ENCODE measurements at regions not wholly inside any gene's neighbourhood (a gene's known extent, or its start where the extent isn't known, plus 50 kb on each side); places are given as distances from the start of the nearest gene placed in this dataset.
"Not testable (repeated sequence)": the region's sequence is repeated elsewhere in the genome, so short reads cannot be mapped to it uniquely, and the experiment has no call there.

DNA sequence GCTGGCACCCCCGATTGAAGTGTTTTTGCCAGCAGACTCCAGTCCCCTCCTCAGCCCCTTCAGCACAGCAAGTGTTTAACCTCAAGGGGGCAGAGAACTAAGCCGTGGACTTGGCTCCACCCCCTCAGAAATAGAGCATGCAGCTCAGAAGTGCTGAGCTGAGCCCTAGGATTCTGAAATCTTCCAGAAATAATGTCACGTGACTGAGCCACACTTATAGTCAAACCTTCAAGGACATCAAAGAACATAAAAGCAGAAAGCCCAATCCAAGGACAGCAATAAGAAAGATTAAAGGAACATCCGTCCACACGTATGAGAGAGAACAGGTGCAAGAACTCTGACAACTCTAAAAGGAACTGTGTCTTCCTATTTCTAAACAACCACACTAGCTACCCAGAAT lies 317.7 kb upstream of the LRFN5 start:
- DNase-seq (ENCODE audit: low read depth in 2 of 2) = no peak

DNA sequence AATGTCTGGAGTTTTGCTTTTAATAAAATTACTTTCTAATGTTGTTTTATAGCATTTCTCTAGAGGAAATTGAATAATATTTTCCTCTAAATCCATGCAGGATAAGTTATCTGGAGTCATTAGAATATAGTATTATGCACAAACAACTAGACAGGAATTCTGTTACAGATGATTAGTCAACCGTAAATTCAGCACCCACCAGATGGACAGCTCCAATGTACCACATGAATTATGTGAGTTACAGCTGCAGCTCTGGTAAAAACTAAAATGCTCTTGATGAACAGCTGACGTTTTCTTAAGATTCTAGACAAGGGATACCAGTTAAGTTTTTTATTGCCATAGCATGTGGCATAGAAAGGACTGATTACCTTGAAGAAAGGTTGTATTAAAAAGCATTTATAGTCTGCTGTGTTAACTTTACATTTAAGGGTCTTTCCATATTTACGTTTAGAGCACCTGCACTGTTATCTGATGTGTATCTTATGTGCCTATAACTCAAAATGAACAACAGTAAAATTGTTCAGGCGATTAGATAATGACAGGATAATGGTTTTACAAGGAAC lies 321.4 kb upstream of the LRFN5 start:
- no peak for DNase-seq (ENCODE audit: low read depth in 2 of 2)

DNA sequence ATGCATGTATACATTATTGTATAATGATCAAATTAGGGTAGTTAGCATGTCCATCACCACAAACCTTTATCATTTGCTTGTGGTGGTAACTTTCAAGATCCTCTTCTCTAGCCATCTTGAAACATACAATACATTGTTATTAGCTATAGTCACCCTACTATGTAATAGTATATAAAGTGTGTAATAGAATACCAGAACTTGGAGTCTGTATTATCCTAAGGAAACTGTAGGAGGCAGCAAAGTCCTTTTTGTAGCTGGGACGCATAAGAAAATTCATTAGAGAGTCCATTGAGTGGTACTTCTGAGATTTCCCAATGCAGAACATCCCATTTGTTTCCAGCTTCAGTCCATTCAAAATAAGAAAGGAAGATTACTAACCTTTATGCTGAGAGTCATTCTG lies 325.9 kb upstream of the LRFN5 start:
- no peak for DNase-seq (ENCODE audit: low read depth in 2 of 2)

DNA sequence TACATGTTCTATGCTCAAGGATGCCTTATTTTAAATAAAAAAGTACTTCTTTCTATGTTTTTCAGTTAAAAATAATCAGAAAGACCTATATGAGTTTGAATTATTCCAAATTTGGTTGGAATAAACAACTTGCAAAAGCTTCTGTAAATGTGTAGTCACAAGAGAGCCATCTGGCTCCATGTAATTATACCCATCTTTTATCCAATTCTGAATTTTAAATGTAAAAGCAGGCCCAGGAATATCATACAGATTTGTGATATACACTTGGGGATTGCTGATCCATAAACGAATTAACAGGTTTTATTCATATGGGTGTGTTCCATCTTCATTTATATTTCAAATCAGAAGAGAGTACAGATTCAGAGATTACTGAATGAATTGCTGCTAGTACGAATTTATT lies 329.2 kb upstream of the LRFN5 start:
- no peak for DNase-seq (ENCODE audit: low read depth in 2 of 2)

DNA sequence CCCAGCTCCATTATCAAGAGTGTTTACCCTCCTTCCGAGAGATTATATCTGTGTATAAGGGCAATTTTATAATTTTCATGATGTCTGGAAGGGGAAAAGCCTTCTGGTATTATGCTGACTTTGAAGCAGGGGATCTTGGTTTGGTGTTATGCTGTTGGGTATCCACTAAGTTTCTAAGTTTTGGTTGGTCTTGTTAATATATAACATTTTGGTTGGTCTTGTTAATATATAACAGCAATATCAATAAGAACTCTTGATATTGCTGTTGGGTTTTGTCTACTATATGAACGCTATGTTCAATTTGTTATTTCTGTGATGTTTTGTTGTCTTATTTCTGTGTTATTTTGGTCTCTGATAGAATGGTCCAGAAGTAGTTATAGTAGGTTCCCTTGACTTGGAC lies 349.2 kb upstream of the LRFN5 start:
- DNase-seq (ENCODE audit: low read depth in 2 of 2) = no peak

DNA sequence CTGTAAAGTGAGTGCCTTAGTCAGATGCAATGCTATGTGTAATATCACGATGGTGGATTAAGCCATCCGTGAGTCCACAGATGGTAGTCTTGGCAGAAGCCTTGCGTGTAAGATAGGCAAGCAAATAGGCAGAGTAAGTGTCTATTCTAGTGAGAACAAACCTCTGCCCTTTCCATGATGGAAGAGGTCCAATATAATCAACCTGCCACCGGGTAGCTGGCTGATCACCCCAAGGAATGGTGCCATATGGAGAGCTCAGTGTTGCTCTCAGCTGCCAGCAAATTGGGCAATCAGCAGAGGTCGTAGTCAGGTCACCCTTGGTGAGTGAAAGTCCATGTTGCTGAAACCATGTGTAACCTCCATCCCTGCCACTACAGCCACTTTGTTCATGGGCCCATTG lies 371.2 kb upstream of the LRFN5 start:
- no peak for DNase-seq (ENCODE audit: low read depth in 2 of 2)

DNA sequence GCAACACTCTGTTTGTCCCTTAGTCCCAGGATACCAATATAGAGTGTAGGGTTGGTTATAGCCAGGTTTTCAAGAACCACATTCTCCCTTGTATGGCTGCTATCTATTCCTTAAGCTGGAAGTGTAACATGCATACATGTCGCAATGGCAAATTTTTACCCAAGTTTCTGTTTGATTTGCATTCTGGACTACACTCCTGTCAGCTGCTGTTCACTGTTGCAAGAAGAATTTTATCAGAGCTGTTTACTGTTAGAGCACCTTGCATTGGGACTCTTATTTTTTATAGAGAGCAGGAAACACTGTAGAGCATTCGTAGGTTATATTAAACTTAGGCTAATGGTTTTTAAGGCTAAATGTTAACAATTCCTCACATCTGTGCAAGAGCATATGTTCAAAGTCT lies 376.0 kb upstream of the LRFN5 start:
- DNase-seq (ENCODE audit: low read depth in 2 of 2) = no peak

DNA sequence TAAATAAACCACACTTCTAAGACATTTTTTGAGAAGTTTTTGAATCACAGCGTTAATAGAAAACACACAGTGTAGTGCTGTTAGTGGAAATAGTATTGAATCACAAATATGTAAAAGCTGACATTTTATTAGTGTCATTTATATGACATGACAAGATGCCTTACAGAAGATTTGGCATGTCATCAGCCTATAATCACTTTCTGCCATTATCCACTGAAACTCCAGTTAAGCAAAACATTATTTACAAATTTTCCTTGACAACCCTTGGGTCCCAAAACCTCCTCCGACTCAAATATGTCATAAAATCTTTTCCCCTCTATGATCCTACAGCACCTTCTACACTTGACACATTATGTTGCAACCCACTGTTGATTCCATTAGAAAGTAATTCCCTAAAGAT lies 376.9 kb upstream of the LRFN5 start:
- DNase-seq (ENCODE audit: low read depth in 2 of 2) = no peak

DNA sequence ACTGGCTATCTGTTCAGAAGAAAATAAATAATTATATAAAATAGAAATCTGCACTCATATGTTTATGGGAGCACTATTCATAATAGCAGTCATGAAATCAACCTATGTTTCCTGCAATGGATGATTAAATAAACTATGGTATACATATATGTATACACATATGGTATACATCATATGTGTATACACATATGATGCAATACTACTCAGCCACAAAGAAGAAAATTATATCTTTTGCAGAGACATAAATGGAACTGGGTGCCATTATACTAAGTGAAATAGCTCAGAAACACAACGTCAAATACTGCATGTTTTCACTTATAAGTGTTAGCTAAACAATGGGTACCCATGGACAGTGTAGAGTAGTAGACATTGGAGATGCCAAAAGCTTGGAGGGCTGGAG lies 381.2 kb upstream of the LRFN5 start:
- no peak for DNase-seq (ENCODE audit: low read depth in 2 of 2)

DNA sequence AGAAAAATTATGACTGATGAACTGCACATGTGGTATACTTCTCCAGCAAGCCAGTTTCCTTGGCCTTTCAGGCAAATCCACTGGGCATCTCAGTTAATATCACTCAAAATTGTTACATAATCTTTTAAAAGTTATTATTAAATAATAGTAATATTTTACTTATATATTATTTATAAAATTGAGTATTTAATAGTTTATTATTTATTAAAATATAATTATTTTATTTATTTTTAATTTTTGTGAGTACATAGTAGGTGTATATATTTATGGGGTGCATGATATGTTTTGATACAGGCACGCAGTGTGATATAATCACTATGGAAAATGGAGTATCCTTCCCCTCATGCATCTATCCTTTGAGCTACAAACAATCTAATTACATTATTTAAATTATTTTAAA lies 384.1 kb upstream of the LRFN5 start:
- DNase-seq (ENCODE audit: low read depth in 2 of 2) = no peak

DNA sequence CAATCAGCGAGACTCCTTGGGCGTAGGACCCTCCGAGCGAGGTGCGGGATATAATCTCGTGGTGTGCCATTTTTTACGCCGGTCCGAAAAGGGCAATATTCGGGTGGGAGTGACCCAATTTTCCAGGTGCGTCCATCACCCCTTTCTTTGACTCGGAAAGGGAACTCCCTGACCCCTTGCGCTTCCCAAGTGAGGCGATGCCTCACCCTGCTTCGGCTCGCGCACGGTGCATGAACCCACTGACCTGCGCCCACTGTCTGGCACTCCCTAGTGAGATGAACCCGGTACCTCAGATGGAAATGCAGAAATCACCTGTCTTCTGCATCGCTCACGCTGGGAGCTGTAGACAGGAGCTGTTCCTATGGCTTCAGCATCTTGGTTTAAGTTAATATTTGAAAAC lies 391.7 kb upstream of the LRFN5 start:
- not testable (repeated sequence) for DNase-seq (ENCODE audit: low read depth in 2 of 2)

DNA sequence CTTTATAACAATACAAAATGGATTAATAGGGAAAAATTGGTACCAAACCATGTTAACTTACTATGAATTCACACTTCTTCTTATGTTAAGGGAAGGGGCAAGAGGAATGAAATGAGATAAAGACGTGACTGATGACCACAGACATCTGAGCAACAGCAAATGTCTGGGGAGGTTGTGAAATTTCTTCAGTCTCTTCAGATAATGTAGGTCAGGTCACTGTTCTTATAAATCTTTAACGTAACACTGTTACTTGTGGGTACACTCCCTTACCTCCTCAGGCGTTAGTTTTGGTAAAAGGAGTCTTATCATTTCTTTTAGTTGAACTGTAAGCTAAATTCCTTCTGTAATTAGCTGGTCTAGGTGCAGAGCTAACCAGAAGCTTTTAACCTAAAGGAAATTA lies 405.0 kb upstream of the LRFN5 start:
- no peak for DNase-seq (ENCODE audit: low read depth in 2 of 2)

DNA sequence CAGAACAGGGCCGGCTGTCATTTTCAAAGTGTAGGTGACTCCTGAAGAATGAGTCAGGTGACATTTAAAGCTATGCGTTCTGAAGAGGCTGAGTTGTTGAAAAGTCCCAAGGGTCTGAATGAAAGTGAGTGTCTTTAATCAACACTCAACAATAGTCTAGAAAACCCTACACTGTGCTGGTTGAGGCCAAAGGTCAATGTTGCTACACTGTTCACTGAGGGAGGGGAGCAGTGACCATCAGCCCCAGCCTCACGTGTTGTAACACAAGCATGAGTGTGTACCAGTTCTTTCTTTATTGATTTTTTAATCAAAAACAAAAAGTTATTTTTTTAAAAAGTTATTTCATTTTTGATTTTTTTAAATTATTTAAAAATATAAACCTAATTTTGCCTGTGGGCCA lies 418.8 kb upstream of the LRFN5 start:
- no peak for DNase-seq (ENCODE audit: low read depth in 2 of 2)

DNA sequence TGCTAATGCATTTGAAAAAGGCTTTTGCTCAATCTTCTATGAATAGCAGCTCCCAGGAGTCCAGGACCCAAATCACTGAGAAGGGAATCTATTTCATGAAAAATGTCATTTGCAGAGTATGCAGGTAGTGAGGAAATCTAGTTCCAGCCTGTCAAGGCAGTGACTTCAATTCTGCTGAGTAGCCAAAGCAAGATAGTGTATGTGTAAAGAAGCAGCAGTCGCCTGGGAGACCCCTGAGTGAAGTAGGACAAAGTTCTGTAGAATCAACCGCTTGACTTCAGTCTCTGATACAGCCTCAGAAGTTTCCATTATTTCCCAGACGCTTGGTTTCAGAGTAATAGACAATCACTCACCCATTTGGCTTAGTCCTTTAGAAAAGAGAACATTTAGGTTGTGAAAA lies 435.6 kb upstream of the LRFN5 start:
- no peak for DNase-seq (ENCODE audit: low read depth in 2 of 2)

DNA sequence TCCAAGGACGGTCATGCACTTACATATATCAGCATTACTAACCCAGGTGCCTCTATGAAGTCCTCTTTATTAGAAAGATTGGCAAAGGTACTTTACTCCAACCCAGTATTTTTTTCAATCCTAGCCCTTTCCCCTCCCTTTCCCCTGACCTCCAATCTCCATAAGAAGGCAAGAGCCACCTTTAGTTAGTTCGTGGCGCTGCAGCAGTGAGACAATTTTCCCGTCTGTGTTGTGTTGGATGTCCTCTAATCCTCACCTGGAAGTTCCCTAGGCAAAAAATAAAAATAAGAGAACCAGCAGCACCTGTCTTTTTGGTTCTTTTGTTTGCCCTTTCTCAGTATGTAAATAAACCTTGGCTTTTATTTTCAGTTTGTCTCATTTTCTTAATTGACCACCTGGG lies 439.6 kb upstream of the LRFN5 start:
- DNase-seq (ENCODE audit: low read depth in 2 of 2) = no peak

DNA sequence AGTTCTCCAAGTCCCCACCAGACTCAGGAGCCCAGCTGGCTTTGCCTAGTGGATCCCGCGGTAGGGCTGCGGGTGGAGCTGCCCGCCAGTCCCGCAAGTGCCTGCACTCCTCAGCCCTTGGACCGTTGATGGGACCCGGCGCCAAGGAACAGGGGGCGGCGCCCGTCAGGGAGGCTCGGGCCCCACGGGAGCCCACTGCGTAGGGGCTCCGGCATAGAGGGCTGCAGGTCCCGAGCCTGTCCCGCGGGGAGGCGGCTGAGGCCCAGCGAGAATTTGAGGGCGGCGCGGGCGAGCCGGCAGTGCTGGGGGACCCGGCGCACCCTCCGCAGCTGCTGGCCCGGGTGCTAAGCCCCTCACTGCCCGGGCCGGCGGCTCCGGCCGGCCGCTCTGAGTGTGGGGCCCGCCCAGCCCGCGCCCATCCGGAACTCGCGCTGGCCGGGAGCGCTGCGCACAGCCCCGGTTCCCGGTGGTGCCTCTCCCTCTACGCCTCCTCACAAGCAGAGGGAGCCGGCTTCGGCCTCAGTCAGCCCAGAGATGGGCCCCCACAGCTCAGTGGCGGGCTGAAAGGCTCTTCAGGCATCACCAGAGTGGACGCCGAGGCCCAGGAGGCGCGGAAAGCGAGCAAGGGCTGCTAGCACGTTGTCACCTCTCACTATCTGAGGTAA lies 452.4 kb upstream of the LRFN5 start:
- no peak for DNase-seq (ENCODE audit: low read depth in 2 of 2)

DNA sequence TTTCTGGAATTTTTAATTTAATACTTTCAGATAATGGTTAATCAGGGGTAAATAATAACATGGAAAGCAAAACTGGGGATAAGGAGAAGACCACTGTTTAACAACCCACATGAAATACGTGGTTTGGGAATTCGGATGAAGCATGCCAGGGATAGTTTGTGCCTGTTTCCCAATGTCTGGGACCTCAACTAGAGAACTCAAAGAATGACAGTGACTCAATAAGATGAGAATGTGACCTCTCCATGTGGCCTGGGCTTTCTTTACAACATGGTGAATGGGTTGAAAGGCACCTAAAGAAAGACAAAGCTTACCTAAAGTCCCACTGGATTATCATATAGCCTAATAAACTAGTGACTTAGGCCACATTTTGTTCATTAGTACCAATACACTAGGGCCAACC lies 460.3 kb upstream of the LRFN5 start:
- no peak for DNase-seq (ENCODE audit: low read depth in 2 of 2)

DNA sequence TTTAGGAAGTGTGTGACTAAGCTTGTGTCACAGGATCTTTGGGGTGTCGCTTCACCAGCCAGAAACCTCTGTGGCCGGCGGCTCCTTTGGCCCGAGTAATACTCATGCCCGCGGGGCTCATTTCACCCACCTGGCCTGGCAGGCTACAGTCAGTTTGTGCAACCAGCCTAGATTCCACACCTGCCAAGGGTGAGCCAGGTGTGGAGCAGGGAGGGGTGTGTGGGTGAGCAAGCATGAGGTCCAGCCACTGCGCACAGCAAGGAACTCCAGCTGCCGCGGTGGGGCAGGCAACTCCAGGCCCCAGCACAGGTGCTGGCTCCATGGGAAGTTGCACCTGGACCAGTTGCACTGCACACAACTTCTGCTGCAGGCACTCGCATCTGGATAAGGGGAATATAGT lies 462.3 kb upstream of the LRFN5 start:
- no peak for DNase-seq (ENCODE audit: low read depth in 2 of 2)

DNA sequence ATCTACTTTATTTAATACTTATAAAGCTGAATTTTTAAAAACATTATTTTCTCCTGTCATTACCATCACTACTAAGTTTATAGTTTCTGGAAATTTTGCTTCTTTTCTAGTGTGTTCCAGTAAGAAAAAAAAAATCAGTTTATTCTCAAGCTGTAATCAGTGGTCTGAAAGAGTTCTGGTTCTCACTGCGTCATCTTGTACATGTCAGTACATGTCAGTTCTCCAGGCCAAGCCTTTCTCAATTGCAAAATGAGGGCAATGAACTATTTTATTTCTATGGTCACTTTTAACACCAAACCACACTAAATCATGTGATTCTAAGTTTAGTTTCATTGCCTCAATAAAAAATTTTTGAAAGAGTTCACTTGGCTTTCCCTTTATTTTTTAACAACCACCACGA lies 468.9 kb upstream of the LRFN5 start:
- no peak for DNase-seq (ENCODE audit: low read depth in 2 of 2)

DNA sequence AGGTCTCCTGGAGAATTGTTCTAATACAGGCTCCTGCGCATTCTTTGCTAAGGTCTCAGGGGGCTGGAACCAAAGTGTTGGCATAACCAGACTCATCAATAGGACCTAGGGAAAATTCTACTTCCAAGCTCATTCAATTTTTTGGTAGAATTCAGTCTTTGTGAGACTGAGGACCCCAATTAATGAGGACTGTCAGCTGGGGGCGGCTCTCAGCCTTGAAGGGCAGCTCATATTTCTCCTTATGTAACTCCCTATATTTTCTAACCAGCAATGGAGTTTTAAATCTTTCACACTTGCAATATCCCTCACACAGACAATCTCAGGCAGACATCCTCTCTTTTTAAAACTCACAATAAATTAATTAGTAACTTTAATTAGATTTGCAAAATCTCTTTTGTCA lies 476.4 kb upstream of the LRFN5 start:
- DNase-seq (ENCODE audit: low read depth in 2 of 2) = no peak

DNA sequence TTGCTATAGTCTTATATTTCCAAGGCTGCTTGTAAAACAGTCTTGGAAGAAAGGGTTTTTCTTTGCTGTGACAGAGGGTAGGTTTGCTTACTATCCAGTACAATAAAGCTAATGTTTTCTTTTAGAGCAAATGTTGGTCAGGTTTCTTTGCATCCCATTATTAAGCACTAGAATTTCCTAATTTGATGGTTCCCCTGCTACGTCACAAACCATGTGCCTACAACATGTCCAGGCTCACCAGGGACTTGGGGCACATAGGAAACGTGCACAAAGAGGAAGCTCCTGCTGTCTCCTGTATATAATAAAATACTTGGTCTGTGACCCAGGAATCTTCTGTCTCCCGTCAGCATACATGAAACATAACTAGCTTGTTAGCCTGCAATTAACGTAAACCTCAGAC lies 486.3 kb upstream of the LRFN5 start:
- DNase-seq (ENCODE audit: low read depth in 2 of 2) = no peak

DNA sequence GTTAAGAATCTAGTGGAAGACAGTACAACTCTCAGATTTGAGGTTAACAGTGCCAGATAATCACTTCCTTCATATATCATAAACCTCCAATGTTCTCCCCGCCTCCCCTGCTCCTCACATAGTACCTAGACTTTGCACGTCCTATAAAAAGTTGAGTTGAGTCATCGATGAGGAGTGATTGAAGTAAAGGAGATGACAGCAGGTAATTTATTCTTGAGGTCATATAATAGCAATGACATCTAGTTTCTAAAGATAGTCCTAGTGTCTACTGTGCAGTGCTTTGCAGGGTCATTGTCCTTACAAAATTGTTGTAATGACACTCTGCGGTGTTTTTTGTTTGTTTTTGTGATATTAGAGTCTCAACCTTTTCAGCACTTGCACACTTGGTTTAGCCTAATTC lies 510.5 kb upstream of the LRFN5 start:
- DNase-seq (ENCODE audit: low read depth in 2 of 2) = no peak

DNA sequence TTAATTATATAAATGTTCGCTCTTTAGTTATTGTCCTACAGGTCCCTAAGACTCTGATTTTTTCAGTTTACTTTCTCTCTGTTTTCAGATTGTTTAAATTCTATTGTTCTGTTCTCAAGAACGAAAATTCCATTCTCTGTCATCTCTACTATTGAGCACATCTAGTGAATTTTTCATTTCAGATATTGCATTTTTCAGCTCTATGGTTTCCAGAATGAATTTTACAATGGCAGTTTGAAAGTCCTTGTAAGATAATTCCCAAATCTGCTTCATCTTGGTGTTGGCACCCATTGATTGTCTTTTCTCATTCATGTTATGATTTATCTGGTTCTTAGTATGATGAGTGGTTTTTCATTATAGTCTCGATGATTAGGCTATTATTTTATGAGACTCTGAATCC lies 519.6 kb upstream of the LRFN5 start:
- no peak for DNase-seq (ENCODE audit: low read depth in 2 of 2)

DNA sequence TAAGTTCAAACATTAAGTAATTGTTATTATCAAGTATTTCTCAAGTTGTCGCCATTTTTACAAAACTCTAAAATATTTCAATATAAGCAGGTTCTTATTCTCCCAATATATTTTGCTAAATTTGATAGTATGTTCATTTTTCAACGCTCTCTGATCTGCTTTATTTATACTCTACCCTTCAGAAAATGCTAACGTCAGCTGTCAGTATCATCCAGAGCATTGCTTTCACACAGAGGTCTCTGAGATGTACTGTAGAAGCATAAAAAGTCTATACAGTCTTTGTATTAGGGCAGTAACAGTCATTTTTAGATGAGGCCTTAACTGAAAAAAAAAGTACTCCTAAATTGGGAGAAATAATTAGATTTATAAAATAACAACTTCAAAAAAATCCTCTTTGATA lies 533.1 kb upstream of the LRFN5 start:
- no peak for DNase-seq (ENCODE audit: low read depth in 2 of 2)
